ENCODE measurements at regions not wholly inside any gene's neighbourhood (a gene's known extent, or its start where the extent isn't known, plus 50 kb on each side); places are given as distances from the start of the nearest gene placed in this dataset.
"Not testable (repeated sequence)": the region's sequence is repeated elsewhere in the genome, so short reads cannot be mapped to it uniquely, and the experiment has no call there.

- no peak for DNase-seq
Observed at GRCh38 chr10:81297292-81297691, 577.7 kb upstream of the NRG3 start.

DNA sequence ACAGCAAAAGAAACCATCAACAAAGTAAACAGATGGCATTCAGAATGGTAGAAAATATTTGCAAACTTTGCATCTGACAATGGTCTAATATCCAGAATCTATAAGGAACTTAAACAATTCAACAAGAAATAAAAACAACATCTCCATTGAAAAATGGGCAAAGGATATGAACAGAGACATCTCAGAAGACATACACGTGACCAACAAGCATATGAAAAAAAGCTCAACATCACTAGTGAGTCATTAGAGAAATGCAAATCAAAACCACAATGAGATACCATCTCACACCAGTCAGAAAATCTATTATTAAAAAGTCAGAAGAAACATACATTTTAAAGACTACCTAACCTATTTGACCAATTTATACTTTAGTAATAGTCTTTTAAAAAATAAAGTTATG lies 571.3 kb upstream of the NRG3 start:
- no peak for DNase-seq

DNA sequence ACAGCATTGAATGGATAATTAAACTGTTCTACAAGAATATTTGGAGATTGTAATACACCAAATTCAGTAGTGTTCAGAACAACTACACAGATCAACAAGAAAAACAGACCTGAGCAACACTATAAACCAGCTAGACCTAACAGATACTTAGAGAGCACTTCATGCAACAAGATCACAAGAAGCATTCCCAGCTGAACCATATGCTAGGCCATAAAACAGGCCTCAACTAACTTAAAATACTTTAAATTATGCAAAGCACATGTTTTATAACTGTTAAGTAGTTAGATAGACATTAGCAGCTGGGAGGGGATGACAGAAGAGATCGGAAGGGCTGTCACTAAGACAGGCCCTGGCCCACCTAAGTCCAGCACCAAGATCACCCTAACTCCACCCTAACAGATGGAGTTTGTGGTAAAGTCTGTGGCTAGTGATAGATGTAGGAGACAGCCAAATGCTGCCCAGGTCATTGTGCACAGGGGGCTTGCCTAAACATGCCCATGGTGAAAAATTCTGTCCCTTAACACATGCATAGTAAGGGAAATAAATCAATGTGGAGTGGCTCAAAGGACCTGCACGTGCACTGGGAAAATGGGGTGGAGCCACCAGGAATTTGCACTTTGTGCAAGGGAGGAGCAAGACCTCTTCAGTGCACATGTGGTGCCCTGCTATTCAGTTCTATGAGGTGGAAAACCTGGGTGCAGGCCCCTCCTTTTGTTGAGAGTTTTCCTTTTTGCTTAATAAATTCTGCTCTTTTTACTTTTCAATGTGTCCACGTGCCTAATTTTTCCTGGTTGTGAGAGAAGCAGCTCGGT lies 567.8 kb upstream of the NRG3 start:
- DNase-seq = no peak

GRCh38 chr10:81309041-81309552 lies 565.9 kb upstream of the NRG3 start:
- DNase-seq = no peak

GRCh38 chr10:81314471-81314870 lies 560.5 kb upstream of the NRG3 start:
- DNase-seq = no peak

GRCh38 chr10:81315026-81315425 lies 560.0 kb upstream of the NRG3 start:
- no peak for DNase-seq

- DNase-seq = no peak
Observed at GRCh38 chr10:81348003-81348402, 527.0 kb upstream of the NRG3 start.

GRCh38 chr10:81367132-81367531 lies 507.9 kb upstream of the NRG3 start:
- DNase-seq = no peak

- no peak for DNase-seq
Observed at GRCh38 chr10:81386817-81387216, 488.2 kb upstream of the NRG3 start.

DNA sequence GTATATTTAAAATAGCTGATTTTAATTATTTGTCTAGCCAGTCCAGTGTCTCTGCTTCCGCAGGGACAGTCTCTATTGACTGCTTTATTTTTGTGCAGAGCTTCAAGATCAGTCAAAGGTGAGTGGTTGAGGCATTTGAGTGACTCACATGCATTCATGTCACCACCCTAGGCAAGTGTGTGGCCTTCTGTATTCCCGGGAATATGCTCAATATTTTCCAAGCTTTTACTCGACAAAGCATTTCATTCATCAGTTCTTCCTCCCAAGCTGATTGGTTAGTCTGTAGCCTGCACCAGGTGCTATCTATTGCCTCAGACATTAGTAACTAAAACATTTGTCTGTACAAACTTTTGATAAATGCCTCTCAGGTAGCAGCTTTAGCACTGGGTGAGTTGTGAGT lies 471.5 kb upstream of the NRG3 start:
- no peak for DNase-seq

- no peak for DNase-seq
Observed at GRCh38 chr10:81405399-81405798, 469.6 kb upstream of the NRG3 start.

DNA sequence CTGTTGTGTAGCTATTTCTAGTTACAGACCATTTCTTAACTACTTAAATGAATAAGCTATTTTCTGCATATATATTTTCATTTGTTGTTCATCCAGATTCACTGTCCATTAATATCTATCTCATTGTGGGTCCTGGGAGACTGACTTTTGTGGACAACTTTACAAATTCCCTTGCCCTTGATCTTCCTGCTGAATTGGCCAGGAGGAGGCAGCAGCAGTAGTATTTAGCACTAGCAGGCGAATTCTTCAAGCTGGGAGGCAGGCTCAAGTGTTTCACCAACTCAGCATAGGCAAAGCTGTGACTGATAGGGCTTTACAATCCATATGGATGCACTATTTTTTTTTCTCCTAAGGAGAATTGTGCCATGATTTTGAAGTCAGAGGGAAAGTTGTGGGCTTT lies 461.0 kb upstream of the NRG3 start:
- DNase-seq = no peak

- DNase-seq = no peak
Observed at GRCh38 chr10:81426722-81427121, 448.3 kb upstream of the NRG3 start.

DNA sequence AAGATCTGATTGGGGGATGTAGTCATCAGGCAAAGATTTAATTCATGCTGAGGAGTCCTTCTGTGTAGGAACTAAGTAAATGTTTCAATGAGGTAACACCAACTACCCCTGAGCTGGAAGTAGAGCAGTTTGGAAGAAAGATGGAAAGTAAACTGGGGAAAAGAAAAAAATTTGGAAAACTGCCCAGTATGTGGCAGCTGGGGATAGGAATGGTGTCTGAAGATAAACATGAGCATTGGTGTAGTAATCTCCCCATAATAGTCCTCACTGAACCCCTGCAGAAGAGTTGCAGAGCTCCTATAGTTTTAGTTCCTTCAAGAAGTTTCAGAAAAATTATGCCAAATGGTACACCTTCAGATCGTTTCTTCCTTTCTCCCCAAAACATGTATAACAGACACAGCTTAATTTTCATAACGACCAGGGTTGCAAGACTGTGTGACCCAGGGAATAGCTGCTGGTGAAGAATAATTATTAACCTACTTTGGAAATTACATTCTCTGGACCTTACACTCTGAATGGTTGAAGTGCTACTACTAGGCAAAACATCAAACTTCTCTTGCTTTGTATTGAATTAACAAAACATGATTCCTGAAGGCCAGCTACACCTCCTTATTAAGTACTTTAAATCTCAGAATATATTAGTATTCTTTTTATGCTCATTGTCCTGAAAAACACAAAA lies 446.4 kb upstream of the NRG3 start:
- no peak for DNase-seq

- no peak for DNase-seq
Observed at GRCh38 chr10:81439445-81439844, 435.5 kb upstream of the NRG3 start.

GRCh38 chr10:81441624-81442023 lies 433.4 kb upstream of the NRG3 start:
- DNase-seq = not testable (repeated sequence)

DNA sequence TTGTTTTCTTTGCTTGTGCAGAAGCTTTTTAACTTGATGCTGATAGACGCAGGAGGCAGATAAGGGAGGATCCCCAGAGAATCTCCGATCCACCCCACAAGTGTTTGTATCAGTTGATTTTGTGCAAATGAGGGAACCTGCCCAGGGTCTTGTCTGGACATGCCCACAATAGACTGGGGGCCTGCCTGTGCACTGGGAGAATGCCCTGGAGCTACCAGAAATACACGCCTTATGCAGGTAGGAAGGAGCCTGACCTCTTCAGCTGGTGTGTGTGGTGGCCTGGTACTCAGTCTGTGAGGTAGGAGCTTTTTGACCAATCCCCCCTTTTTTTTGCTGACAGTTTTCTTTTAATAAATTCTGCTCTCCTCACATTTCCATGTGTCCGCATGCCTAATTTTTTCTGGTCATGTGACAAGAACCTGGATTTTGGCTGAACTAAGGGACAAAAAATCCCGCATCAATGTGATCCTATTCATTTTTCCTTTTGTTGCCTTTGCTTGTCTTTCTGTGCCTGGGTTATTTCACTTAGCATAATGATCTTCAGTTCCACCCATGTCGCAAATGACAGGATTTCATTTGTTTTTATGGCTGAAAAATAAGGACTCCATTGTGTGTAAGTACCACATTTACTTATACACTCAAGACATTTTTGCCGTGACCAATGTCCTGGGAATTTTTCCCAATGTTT lies 430.6 kb upstream of the NRG3 start:
- DNase-seq = no peak

GRCh38 chr10:81450651-81451050 lies 424.3 kb upstream of the NRG3 start:
- DNase-seq = no peak

GRCh38 chr10:81472927-81473470 lies 402.0 kb upstream of the NRG3 start:
- no peak for DNase-seq

DNA sequence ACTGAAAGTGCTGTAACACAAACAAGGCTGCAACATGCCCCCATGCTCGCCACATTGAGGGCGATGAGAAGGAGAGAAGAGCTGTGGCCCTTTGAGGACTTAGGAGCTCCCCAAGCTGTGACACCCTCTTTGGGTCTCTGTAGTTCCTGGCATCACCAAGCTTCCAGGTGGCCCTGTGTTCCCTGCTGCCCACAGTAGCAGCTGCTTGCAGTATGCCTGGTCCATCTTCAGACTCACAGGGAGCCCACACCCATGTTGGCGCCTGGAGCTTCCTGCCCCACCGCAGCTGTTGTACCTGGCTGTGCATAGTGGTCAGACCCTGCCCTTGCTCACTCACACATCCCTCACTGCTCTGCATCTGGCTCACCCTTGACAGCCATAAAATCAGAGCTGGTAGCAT lies 401.2 kb upstream of the NRG3 start:
- no peak for DNase-seq

GRCh38 chr10:81479316-81479715 lies 395.7 kb upstream of the NRG3 start:
- DNase-seq = no peak

GRCh38 chr10:81496626-81497025 lies 378.4 kb upstream of the NRG3 start:
- DNase-seq = no peak

DNA sequence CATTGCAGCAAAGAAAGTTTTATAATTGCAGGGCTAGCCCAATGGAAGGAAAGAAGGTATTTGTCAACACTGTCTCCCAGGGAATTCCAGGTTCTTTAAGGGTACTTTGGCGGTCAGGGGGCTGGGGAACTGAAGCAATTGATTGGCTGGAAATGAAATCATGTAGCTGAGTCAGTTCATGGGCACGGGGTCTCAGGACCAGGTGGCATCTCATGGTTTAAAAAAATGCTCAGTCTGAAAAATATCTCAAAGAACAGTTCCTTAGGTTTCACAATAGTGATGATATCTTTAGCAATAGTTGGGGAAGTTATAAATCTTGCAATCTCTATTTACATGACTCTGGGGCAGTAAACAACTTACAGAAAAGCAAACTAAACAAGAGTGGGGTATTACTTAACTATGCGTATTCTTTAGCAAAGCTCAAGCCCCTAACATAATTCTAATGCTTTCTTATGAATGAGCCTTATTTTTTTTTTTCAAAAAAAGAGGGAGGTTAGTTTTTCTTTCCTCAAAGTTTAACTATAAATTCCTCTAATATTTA lies 376.9 kb upstream of the NRG3 start:
- DNase-seq = no peak

Measured in KG1 (cell line).